ENCODE measurements at regions not wholly inside any gene's neighbourhood (a gene's known extent, or its start where the extent isn't known, plus 50 kb on each side); places are given as distances from the start of the nearest gene placed in this dataset.

GRCh38 chr14:85762526-85762925, 232.6 kb downstream of the FLRT2 start:
- Histone ChIP-seq H3K4me1 (ENCODE audit: control insufficient read depth, insufficient read depth, low read length) (no peaks in the 10 kb centered on the region), H3K9ac (ENCODE audit: extremely low read depth, low read length, poor library complexity, severe bottlenecking) (no peak overlapping the region), H3K9me3 (ENCODE audit: control insufficient read depth, low read length) (no peaks in the 10 kb centered on the region), H3K27ac (ENCODE audit: low read depth, low read length) (no peak overlapping the region), H3K36me3 (ENCODE audit: control insufficient read depth, insufficient read depth, low read length) (no peaks in the 10 kb centered on the region), H3K4me3 (ENCODE audit: low read length) (no peak overlapping the region), H3K27me3 (ENCODE audit: control insufficient read depth, insufficient read depth, low read length, poor library complexity, severe bottlenecking) (no peaks in the 10 kb centered on the region)
- TF ChIP-seq, protein P1, sequence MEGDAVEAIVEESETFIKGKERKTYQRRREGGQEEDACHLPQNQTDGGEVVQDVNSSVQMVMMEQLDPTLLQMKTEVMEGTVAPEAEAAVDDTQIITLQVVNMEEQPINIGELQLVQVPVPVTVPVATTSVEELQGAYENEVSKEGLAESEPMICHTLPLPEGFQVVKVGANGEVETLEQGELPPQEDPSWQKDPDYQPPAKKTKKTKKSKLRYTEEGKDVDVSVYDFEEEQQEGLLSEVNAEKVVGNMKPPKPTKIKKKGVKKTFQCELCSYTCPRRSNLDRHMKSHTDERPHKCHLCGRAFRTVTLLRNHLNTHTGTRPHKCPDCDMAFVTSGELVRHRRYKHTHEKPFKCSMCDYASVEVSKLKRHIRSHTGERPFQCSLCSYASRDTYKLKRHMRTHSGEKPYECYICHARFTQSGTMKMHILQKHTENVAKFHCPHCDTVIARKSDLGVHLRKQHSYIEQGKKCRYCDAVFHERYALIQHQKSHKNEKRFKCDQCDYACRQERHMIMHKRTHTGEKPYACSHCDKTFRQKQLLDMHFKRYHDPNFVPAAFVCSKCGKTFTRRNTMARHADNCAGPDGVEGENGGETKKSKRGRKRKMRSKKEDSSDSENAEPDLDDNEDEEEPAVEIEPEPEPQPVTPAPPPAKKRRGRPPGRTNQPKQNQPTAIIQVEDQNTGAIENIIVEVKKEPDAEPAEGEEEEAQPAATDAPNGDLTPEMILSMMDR (conservative IDR thresholded peaks at IDR 0.05): no peak
- Mint-ChIP-seq H3K4me3 (no peak overlapping the region), H3K4me1 (peaks cover 12% of the 10 kb centered on the region), H3K9me3 (no peaks in the 10 kb centered on the region), H3K27me3 (ENCODE audit: insufficient read depth) (no peaks in the 10 kb centered on the region), H3K27ac (no peak overlapping the region), H3K36me3 (ENCODE audit: low read depth) (peaks cover 1% of the 10 kb centered on the region)
- 56 to 81% methylated on average over 4 of the region's 4 CpGs for WGBS, 2 experiments (ENCODE audit: insufficient coverage in 1 of 2, insufficient read length in 1 of 2)
- DNase-seq: no peak

GRCh38 chr14:85752175-85752574, 222.2 kb downstream of the FLRT2 start:
- peaks cover 9% of the 10 kb centered on the region for H3K36me3 Mint-ChIP-seq (ENCODE audit: low read depth)
- H3K4me3 Mint-ChIP-seq: no peak overlapping the region
- H3K4me1 Mint-ChIP-seq: no peaks in the 10 kb centered on the region
- H3K36me3 ChIP-seq (ENCODE audit: control insufficient read depth, insufficient read depth, low read length): no peaks in the 10 kb centered on the region
- H3K4me3 ChIP-seq (ENCODE audit: low read length): no peak overlapping the region
- no peaks in the 10 kb centered on the region for H3K27me3 Mint-ChIP-seq (ENCODE audit: insufficient read depth)
- no peaks in the 10 kb centered on the region for H3K4me1 ChIP-seq (ENCODE audit: control insufficient read depth, insufficient read depth, low read length)
- peaks cover 16% of the 10 kb centered on the region for H3K9me3 Mint-ChIP-seq
- H3K27ac Mint-ChIP-seq: no peak overlapping the region
- no peaks in the 10 kb centered on the region for H3K27me3 ChIP-seq (ENCODE audit: control insufficient read depth, insufficient read depth, low read length, poor library complexity, severe bottlenecking)
- DNase-seq: no peak
- peaks cover 9% of the 10 kb centered on the region for H3K9me3 ChIP-seq (ENCODE audit: control insufficient read depth, low read length)
- 84 to 100% methylated on average over 1 to 2 of the region's 2 CpGs for WGBS, 2 experiments (ENCODE audit: insufficient coverage in 1 of 2, insufficient read length in 1 of 2)
- H3K27ac ChIP-seq (ENCODE audit: low read depth, low read length): no peak overlapping the region
- TF ChIP-seq, protein P1 (conservative IDR thresholded peaks at IDR 0.05): no peak
- no peak overlapping the region for H3K9ac ChIP-seq (ENCODE audit: extremely low read depth, low read length, poor library complexity, severe bottlenecking)

DNA sequence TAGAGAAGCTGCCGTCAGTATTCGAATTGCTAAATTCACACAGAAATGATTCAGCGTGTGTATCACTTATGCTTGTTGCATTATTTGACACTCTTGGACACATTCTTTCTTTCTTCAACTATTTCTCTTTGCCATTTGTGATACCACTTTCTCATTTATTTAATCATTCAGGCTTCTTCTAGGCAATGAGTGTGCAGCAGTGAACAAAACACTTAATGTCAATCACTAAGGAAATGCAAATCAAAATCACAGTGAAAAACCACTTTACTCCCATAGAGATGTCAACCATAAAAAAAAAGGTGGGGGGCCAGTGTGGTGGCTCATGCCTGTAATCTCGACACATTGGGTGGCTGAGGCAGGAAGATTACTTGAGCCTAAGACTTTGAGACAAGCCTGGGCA, 214.6 kb downstream of the FLRT2 start:
- no peak overlapping the region for H3K4me3 Mint-ChIP-seq
- Histone ChIP-seq H3K27me3 (ENCODE audit: control insufficient read depth, insufficient read depth, low read length, poor library complexity, severe bottlenecking) (no peaks in the 10 kb centered on the region), H3K27ac (ENCODE audit: low read depth, low read length) (no peak overlapping the region), H3K36me3 (ENCODE audit: control insufficient read depth, insufficient read depth, low read length) (no peaks in the 10 kb centered on the region), H3K4me1 (ENCODE audit: control insufficient read depth, insufficient read depth, low read length) (no peaks in the 10 kb centered on the region), H3K4me3 (ENCODE audit: low read length) (no peak overlapping the region), H3K9ac (ENCODE audit: extremely low read depth, low read length, poor library complexity, severe bottlenecking) (no peak overlapping the region), H3K9me3 (ENCODE audit: control insufficient read depth, low read length) (peaks cover 16% of the 10 kb centered on the region)
- H3K9me3 Mint-ChIP-seq: peaks cover 16% of the 10 kb centered on the region
- H3K27ac Mint-ChIP-seq: no peak overlapping the region
- 93% methylated on average over 4 of the region's 4 CpGs for WGBS, 2 experiments (ENCODE audit: insufficient coverage in 1 of 2, insufficient read length in 1 of 2)
- DNase-seq: no peak
- H3K27me3 Mint-ChIP-seq (ENCODE audit: insufficient read depth): no peaks in the 10 kb centered on the region
- no peaks in the 10 kb centered on the region for H3K36me3 Mint-ChIP-seq (ENCODE audit: low read depth)
- TF ChIP-seq, protein P1 (conservative IDR thresholded peaks at IDR 0.05): no peak
- peaks cover 1% of the 10 kb centered on the region for H3K4me1 Mint-ChIP-seq

All from endodermal cell (in vitro differentiated cells).